Right atrium auricular region (tissue), 2 donors: ENCODE measurements at regions not wholly inside any gene's neighbourhood (a gene's known extent, or its start where the extent isn't known, plus 50 kb on each side); places are given as distances from the start of the nearest gene placed in this dataset.

ENCODE experiments used
- DNase-seq: peaks from one replicate; pipeline ENCODE4 v3.0.0-alpha.2; 2019; ENCODE audit warnings: low spot score
- H3K27ac ChIP-seq, 2 donors: fragments of 200-600 bp; sonication (generic); 1 replicate in 1 of 2; 2 replicates in 1 of 2; pipeline ENCODE4 v1.5.1; 2016 to 2019
- H3K27me3 ChIP-seq, 2 donors: fragments of 200-600 bp; sonication (generic); one replicate each; pipeline versions ENCODE4 v1.5.1 to v1.6.0; 2017 to 2019
- H3K36me3 ChIP-seq: fragments of 200-600 bp; sonication (generic); one replicate; pipeline ENCODE4 v1.5.1; 2016
- H3K4me1 ChIP-seq, 2 donors: fragments of 200-600 bp; sonication (generic); one replicate each; pipeline versions ENCODE4 v1.5.1 to v1.6.0; 2017 to 2019
- H3K4me3 ChIP-seq, 2 donors: fragments of 200-600 bp; sonication (generic); 1 replicate in 1 of 2; 2 replicates in 1 of 2; pipeline ENCODE4 v1.5.1; 2017 to 2019; ENCODE audit warnings: mild to moderate bottlenecking in 1 of 2, moderate library complexity in 1 of 2
- H3K9me3 ChIP-seq, 2 donors: fragments of 200-600 bp; sonication (generic); one replicate each; pipeline ENCODE4 v1.5.1; 2019
- CTCF ChIP-seq, 2 donors: fragments of 200-600 bp; sonication (generic); IDR thresholded peaks; one replicate each; pipeline ENCODE4 v1.5.1; 2019; ENCODE audit warnings: antibody characterized with exemption in 2 of 2

- H3K4me1 ChIP-seq, result no peaks in the 10 kb centered on the region
- no peak for TF ChIP-seq CTCF (IDR thresholded peaks at IDR 0.05)
These were observed 954.3 kb upstream of the ACVR2A start for GRCh38 chr2:146890491-146890890.

GRCh38 chr2:146879882-146880281 is 964.9 kb upstream of the ACVR2A start:
- no peak overlapping the region for H3K4me3 ChIP-seq
- no peaks in the 10 kb centered on the region for H3K4me1 ChIP-seq
- no peak overlapping the region for H3K27ac ChIP-seq
- peaks cover 0 to 8% of the 10 kb centered on the region in 2 donors for H3K9me3 ChIP-seq
- no peaks in the 10 kb centered on the region for H3K36me3 ChIP-seq
- no peaks in the 10 kb centered on the region for H3K27me3 ChIP-seq
- no peak for DNase-seq
- no peak for TF ChIP-seq CTCF (IDR thresholded peaks at IDR 0.05)

More at GRCh38 chr2:146890491-146890890, 954.3 kb upstream of the ACVR2A start:
- no peak overlapping the region for H3K4me3 ChIP-seq
- H3K36me3 ChIP-seq, result no peaks in the 10 kb centered on the region
- no peak overlapping the region for H3K27ac ChIP-seq
- no peaks in the 10 kb centered on the region for H3K9me3 ChIP-seq
- H3K27me3 ChIP-seq, result no peaks in the 10 kb centered on the region
- DNase-seq, result no peak

- no peak for TF ChIP-seq CTCF (IDR thresholded peaks at IDR 0.05)
- no peak overlapping the region for H3K4me3 ChIP-seq
- DNase-seq, result no peak
- no peak overlapping the region for H3K27ac ChIP-seq
- H3K4me1 ChIP-seq, result no peaks in the 10 kb centered on the region
- H3K27me3 ChIP-seq, result no peaks in the 10 kb centered on the region
- H3K36me3 ChIP-seq, result no peaks in the 10 kb centered on the region
- H3K9me3 ChIP-seq, result no peaks in the 10 kb centered on the region
These were observed 970.6 kb upstream of the ACVR2A start for GRCh38 chr2:146874260-146874658.

- Histone ChIP-seq H3K9me3 (no peaks in the 10 kb centered on the region), H3K36me3 (no peaks in the 10 kb centered on the region), H3K27ac (no peak overlapping the region), H3K27me3 (no peaks in the 10 kb centered on the region), H3K4me3 (no peak overlapping the region), H3K4me1 (no peaks in the 10 kb centered on the region)
- no peak for DNase-seq
- TF ChIP-seq CTCF (IDR thresholded peaks at IDR 0.05), result no peak
These were observed 971.1 kb upstream of the ACVR2A start for GRCh38 chr2:146873646-146874259.

- no peak for TF ChIP-seq CTCF (IDR thresholded peaks at IDR 0.05)
- H3K4me3 ChIP-seq, result no peak overlapping the region
These were observed 971.8 kb upstream of the ACVR2A start for GRCh38 chr2:146873056-146873455.

GRCh38 chr2:146870691-146871090 is 974.1 kb upstream of the ACVR2A start:
- no peaks in the 10 kb centered on the region for H3K4me1 ChIP-seq
- DNase-seq, result no peak
- H3K9me3 ChIP-seq, result no peaks in the 10 kb centered on the region
- H3K27me3 ChIP-seq, result no peaks in the 10 kb centered on the region
- no peaks in the 10 kb centered on the region for H3K36me3 ChIP-seq
- H3K4me3 ChIP-seq, result no peak overlapping the region
- TF ChIP-seq CTCF (IDR thresholded peaks at IDR 0.05), result no peak
- no peak overlapping the region for H3K27ac ChIP-seq

More at GRCh38 chr2:146873056-146873455, 971.8 kb upstream of the ACVR2A start:
- DNase-seq, result no peak
- Histone ChIP-seq H3K4me1 (no peaks in the 10 kb centered on the region), H3K27me3 (no peaks in the 10 kb centered on the region), H3K27ac (no peak overlapping the region), H3K9me3 (no peaks in the 10 kb centered on the region), H3K36me3 (no peaks in the 10 kb centered on the region)
